GM21717 (cell line): ENCODE measurements at regions not wholly inside any gene's neighbourhood (a gene's known extent, or its start where the extent isn't known, plus 50 kb on each side); places are given as distances from the start of the nearest gene placed in this dataset.

Experiments
- ATAC-seq: cut with Tn5 transposase; IDR thresholded peaks from one replicate; pipeline ENCODE4 v1.9.1; 2021; ENCODE audit warnings: mild to moderate bottlenecking, moderate library complexity; ENCODE audit not compliant: unreplicated experiment

GRCh38 chr11:86122773-86123172 lies 53.9 kb upstream of the PICALM start:
- no peak for ATAC-seq

- ATAC-seq = no peak
Measured at GRCh38 chr11:86120807-86121206, 51.9 kb upstream of the PICALM start.

- ATAC-seq = no peak
Measured at GRCh38 chr11:86119906-86120305, 51.0 kb upstream of the PICALM start.

GRCh38 chr11:86119077-86119476 lies 50.2 kb upstream of the PICALM start:
- no peak for ATAC-seq
